ES-I3 (cell line): ENCODE measurements at regions not wholly inside any gene's neighbourhood (a gene's known extent, or its start where the extent isn't known, plus 50 kb on each side); places are given as distances from the start of the nearest gene placed in this dataset.

Experiments
- H3K36me3 ChIP-seq: 2 replicates; pipeline ENCODE4 v1.6.1; 2013; ENCODE audit warnings: mild to moderate bottlenecking, low read length, control low read depth, moderate library complexity; ENCODE audit not compliant: insufficient read depth
- H3K4me1 ChIP-seq: 2 replicates; pipeline ENCODE4 v1.6.1; 2013; ENCODE audit warnings: mild to moderate bottlenecking, control low read depth, low read length; ENCODE audit not compliant: insufficient read depth
- H3K9ac ChIP-seq: 2 replicates; pipeline ENCODE4 v1.6.1; 2013; ENCODE audit warnings: low read depth, mild to moderate bottlenecking, low read length, moderate library complexity
- H3K9me3 ChIP-seq: 2 replicates; pipeline ENCODE4 v1.6.1; 2013; ENCODE audit warnings: mild to moderate bottlenecking, low read length, moderate library complexity; ENCODE audit not compliant: control insufficient read depth, insufficient read depth

DNA sequence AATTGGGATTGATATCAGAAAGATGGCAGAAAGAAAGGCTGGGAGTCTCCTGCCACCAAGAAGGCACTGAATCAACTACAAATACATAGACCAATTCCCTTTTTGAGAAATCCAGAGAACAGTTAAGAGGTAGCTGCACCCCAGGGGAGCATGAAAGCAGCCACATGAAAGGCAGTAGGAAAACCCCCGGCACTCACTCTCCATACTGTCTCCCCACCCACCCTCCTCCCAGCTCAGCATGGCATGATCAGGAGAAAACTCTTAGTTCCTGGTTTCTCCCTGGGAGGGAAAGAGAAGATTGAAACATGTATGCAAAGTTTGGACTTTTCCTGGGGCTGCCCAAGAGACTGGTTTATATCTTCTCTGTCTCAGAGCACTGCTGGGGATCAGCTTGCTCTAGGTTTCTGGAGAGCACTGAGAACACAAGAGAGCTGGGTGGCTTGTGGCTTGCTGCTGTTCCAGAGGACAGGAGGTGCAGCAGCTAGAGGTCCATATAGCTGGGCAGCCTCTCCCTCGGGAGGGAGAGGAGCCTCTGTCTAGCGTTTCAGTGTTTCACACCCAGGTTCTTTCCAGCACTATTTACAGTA lies 305.7 kb downstream of the PDGFC start:
- Histone ChIP-seq H3K9ac (no peak overlapping the region), H3K36me3 (no peaks in the 10 kb centered on the region), H3K4me1 (no peaks in the 10 kb centered on the region), H3K9me3 (no peaks in the 10 kb centered on the region)

DNA sequence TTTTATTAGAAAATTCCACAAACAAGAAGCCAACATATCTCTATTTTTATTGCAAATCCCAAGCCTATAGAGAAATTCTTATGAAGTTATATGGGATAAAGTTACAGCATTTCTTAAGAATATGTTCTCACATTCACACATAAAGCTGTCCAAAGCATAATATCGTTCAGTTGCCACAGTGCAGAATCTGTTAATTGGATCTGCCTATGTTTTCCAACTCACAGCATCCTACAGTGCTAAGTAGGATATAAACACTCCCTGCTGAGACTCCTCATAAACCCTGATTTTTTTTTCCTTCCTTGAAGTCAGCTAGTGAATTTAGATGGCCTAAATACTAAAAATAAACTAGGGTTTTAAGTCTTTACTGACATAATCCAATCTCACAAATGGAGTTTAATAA lies 307.9 kb downstream of the PDGFC start:
- Histone ChIP-seq H3K36me3 (no peaks in the 10 kb centered on the region), H3K9ac (no peak overlapping the region), H3K9me3 (no peaks in the 10 kb centered on the region), H3K4me1 (no peaks in the 10 kb centered on the region)

DNA sequence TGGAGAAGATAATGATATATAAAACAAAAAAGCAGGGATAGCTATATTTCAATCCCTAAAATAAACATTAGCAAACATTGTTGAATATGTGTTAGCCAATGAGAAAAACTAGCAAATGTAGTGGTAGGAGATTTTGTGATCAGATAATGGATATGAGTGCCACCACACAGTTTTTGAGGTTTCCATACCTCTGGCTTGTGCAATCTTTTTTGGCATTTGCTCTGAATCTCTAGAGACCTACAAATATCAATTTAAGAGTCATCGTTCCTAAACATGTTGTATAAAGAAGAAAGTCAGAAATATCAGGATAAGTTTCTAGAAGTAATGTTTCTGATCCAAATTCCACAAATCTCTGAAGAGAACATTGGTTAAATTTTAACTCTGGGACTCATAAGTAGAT lies 308.7 kb downstream of the PDGFC start:
- no peaks in the 10 kb centered on the region for H3K9me3 ChIP-seq
- H3K4me1 ChIP-seq: no peaks in the 10 kb centered on the region
- no peaks in the 10 kb centered on the region for H3K36me3 ChIP-seq
- H3K9ac ChIP-seq: no peak overlapping the region

DNA sequence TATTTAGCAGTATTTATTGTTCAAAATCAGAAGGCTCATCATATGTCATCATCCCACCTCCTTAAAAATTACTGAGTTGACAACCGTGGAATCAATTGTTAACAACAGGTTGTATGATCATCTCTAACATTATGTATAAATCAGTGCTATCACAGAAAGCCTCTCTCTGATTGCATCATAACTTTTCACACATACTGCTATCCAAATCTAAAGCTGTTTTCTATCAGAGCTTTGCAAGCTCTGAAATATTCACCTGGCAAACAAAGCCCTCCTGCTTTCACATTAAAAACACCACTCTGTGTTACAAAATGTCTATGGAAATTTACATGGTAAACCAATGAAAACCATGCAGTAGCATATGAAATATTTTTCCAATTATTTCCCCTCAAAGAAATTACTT lies 310.0 kb downstream of the PDGFC start:
- Histone ChIP-seq H3K9ac (no peak overlapping the region), H3K9me3 (no peaks in the 10 kb centered on the region), H3K36me3 (no peaks in the 10 kb centered on the region), H3K4me1 (no peaks in the 10 kb centered on the region)

DNA sequence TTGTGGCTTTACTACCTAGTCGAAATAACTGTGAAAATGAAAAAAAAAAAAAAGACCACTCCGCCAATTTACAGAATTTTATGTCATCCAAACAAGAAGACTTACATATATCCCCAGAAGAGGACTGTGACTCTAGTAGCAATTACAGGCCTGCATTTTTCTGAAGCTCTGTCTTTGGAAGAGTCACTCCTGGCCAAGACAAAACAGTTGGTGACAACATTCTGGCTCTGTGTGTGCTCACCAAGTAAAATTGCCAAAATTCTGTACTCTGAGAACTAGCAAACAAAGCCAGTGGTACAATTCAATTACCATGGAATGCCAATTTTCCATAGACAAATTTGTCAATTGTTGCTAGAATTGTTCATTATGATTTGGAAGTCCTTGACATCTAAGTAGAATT lies 311.1 kb downstream of the PDGFC start:
- no peaks in the 10 kb centered on the region for H3K4me1 ChIP-seq
- H3K9ac ChIP-seq: no peak overlapping the region
- H3K9me3 ChIP-seq: no peaks in the 10 kb centered on the region

DNA sequence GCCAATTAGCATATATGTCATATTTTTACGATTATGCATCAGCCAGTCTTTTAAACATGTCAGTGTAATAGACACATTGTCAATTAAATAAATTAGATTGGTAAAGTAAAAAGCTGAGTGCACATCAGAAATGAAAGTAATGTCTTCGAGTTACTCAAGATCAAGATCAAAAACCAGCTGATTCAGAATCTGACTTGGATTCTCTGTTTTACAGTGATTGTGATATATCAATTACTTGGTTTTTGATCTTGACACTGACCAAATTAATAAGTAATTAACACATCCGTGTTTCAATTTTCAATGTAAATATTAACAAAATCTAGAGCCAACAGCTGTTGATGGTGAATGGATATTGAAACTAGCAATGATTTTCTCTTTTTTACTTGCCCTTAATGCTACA lies 311.6 kb downstream of the PDGFC start:
- H3K9ac ChIP-seq: no peak overlapping the region
- no peaks in the 10 kb centered on the region for H3K36me3 ChIP-seq
- no peaks in the 10 kb centered on the region for H3K4me1 ChIP-seq
- no peaks in the 10 kb centered on the region for H3K9me3 ChIP-seq

More for the DNA sequence above, 311.1 kb downstream of the PDGFC start:
- H3K36me3 ChIP-seq: no peaks in the 10 kb centered on the region

DNA sequence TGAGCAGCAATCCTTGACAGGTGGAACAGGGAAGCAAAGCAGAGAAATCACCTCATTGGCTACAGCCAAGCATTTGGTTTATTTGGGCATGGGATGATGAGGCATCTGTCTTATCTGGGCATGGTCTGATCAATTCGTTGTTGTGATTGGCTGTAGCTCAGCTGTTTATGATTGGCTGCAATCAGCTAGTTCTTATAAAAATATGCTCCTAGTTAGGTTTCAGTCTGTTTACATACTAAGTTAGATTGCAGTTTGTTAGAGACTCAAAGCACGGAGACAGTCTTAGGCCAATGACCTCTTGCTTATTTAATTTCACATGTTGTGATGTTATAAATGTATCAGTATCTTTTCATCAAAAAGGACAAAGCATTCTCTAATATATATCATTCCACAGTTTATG lies 312.0 kb downstream of the PDGFC start:
- no peaks in the 10 kb centered on the region for H3K9me3 ChIP-seq
- H3K9ac ChIP-seq: no peak overlapping the region
- no peaks in the 10 kb centered on the region for H3K36me3 ChIP-seq
- H3K4me1 ChIP-seq: no peaks in the 10 kb centered on the region

DNA sequence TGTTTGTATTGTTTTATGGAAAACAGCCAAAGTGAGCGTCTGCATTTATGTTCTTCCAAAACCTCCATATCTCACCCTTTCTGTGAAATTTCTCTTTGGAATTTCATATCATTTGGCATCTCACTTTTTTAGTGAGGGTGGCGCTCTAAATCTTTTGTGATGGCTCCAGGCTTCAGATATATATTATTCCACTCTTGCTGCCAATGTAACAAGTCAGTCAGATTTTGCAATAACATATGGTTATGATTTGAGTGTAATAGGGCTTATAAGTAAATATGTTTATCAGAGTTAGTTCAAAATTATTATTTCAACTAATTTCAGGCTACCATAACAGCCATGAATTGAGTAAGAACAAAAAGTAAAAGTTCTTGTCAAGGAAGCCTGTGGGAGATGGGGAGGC lies 314.7 kb downstream of the PDGFC start:
- Histone ChIP-seq H3K9ac (no peak overlapping the region), H3K36me3 (no peaks in the 10 kb centered on the region), H3K4me1 (no peaks in the 10 kb centered on the region), H3K9me3 (no peaks in the 10 kb centered on the region)

DNA sequence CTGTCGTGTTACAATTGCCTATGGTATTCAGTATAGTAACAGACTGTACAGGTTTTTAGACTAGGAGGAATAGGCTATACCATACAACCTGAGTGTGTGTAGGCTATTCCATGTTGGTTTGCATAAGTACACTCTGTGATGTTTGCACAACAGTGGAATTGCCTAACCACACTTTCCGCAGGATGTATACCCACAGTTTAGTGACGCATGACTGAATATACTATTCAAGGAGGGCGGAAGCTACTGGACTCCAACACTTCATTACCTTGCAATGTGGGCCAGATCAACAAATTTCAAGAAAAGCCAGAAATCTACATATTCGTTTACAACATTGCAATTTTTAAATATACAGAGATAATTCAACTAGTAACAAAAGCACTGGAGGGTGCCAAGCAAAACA lies 317.2 kb downstream of the PDGFC start:
- no peaks in the 10 kb centered on the region for H3K36me3 ChIP-seq
- no peaks in the 10 kb centered on the region for H3K9me3 ChIP-seq
- no peaks in the 10 kb centered on the region for H3K4me1 ChIP-seq
- no peak overlapping the region for H3K9ac ChIP-seq

DNA sequence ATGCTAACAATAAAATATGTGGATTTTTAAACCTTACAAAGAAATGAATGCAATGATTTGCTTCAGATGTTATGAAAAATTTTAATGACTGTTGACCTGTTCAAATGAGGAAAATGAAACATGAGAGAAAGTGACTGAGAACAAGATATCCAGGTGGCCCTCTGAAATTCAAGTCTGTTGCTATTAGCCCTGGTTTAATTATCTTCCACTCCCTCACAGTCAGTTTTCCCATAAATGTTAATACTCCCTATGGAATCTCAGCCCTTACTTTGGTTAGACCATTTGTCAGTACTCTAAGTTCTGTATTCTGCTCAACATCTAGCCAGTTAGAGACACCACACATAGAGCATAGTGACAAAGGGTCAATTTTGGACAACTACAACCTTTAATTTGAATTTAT lies 327.8 kb downstream of the PDGFC start:
- Histone ChIP-seq H3K4me1 (no peaks in the 10 kb centered on the region), H3K9ac (no peak overlapping the region), H3K9me3 (peaks cover 5% of the 10 kb centered on the region; the same call in 1 of the 2 replicates), H3K36me3 (no peaks in the 10 kb centered on the region)

DNA sequence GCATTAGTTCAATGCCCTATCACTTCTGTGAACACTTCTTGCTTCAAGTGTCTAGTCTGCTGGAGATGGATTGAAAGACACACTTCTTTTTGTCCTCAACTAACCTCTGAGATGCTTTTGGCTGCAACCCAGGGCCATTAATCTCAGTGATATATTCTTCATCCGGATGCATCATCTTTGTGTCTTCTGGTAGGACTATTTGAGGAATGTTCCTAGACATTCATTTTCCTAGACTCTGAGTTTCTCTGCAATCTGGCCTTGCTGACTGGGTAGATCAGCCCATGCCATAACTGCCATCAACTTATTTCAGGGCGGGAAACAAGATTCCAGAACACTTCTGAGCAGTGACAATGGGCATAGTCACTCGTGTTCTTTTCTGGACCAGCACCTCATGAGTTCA lies 329.4 kb downstream of the PDGFC start:
- H3K9ac ChIP-seq: no peak overlapping the region
- H3K9me3 ChIP-seq: peaks cover 5% of the 10 kb centered on the region; the same call in 1 of the 2 replicates
- 0 out of 2 replicates have a peak, but pooled peaks cover 3% of the 10 kb centered on the region for H3K4me1 ChIP-seq
- H3K36me3 ChIP-seq: no peaks in the 10 kb centered on the region

DNA sequence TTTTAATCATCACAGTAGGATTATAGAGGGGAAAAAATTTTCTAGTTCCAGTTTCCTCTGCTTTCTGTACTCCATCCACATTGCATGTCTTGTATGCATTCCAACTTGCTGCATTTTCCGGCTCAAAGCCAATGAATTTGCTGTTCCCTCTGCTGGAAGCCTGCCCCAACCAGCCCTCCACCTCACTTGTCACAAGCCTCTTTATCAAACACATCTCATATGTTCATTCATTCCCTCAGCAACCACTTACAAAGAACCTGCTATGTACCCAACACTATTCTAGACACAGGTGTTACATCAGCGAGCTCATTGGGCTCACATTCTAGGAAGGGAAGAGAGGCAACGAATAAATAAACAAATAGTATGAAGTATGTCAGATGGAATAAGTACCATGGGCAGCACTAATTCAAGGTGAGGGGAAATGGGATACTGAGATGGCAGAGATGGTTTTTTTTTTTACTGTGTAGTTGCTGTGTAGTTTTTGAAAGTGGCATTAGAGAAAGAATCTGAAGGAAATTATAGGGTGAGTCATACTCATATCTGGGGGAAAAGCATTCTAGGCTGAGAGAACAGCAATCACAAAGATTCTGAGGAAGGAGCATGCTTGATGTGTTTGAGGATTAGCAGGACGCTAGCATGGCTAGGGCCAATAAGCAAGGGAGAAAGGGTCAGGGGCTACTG lies 332.5 kb downstream of the PDGFC start:
- no peaks in the 10 kb centered on the region for H3K36me3 ChIP-seq
- peaks cover 13% of the 10 kb centered on the region; the same call in 1 of the 2 replicates for H3K4me1 ChIP-seq
- peaks cover 5% of the 10 kb centered on the region; the same call in 1 of the 2 replicates for H3K9me3 ChIP-seq
- no peak overlapping the region for H3K9ac ChIP-seq

DNA sequence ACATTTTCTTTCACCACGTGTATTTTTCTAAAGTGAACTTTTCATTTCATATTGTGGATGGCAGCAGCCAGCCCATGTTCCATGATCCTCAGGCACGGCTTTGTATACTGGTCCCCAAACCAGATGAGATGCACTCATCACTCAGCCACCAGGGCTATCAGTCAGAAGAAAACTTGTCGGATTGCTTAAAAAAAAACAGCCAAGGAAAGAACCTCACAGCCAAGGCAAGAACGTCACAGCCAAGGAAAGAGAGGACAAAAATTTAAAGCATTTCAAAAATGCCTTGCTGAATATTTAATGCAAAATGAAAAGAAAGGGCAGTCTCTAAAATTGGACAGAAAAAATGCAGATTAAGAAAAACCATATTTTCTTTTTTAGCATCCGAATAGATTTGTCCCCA lies 333.3 kb downstream of the PDGFC start:
- peaks cover 5% of the 10 kb centered on the region; the same call in 1 of the 2 replicates for H3K9me3 ChIP-seq
- no peak overlapping the region for H3K9ac ChIP-seq
- H3K36me3 ChIP-seq: no peaks in the 10 kb centered on the region
- peaks cover 13% of the 10 kb centered on the region; the same call in 1 of the 2 replicates for H3K4me1 ChIP-seq

DNA sequence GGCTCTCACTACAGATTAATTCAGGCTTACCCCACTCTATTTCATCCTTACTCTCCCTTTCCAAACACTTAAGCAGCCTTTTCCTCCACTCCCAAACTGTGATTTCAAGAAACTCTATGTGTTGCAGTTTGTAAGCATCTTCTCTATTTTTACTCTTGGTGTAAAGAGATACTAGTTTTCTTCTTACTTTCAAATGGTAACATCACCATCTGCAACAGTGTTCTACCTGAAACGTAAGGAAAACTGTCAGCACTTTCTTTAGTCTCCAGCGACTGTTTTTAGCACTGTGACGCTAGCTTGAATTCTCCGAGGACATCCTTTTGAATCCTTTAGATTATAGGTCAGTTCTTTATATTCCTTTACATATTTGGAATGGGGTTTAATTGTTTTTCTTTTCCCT lies 335.2 kb downstream of the PDGFC start:
- H3K9me3 ChIP-seq: no peaks in the 10 kb centered on the region
- H3K36me3 ChIP-seq: no peaks in the 10 kb centered on the region
- H3K4me1 ChIP-seq: peaks cover 13% of the 10 kb centered on the region; the same call in 1 of the 2 replicates
- no peak overlapping the region for H3K9ac ChIP-seq

DNA sequence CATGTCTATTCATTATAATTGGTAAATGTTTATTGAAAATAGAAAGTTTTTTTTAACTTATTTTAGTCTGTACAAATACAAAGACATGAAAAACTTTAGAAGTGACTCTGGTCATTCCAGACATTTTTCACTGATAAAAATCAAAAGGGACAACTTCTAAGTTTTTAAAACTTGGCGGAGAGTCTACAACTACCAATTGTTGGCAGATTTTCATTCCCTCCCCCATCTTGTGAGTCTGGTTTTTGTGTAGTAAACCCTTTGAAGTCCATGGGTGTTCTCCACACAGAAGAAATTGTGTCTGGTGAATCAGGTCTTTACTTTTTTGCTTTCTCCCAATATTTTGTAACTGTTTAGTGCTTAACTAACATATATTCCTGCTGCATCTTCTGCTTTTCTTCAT lies 336.5 kb downstream of the PDGFC start:
- Histone ChIP-seq H3K9me3 (no peaks in the 10 kb centered on the region), H3K9ac (no peak overlapping the region), H3K36me3 (no peaks in the 10 kb centered on the region), H3K4me1 (peaks cover 13% of the 10 kb centered on the region; the same call in 1 of the 2 replicates)
